SKM-1 treated with dmso at 0.1 percent for 144 hours (cell line): ENCODE measurements at regions not wholly inside any gene's neighbourhood (a gene's known extent, or its start where the extent isn't known, plus 50 kb on each side); places are given as distances from the start of the nearest gene placed in this dataset.

ENCODE experiments used
- DNase-seq: peaks from one replicate; lab custom pipeline; 2025; ENCODE audit not compliant: unreplicated experiment; lab: John Stamatoyannopoulos, UW

- no peak for DNase-seq
Observed at GRCh38 chr10:3415878-3416605, 243.5 kb upstream of the PITRM1 start.

- DNase-seq, result no peak
Observed at GRCh38 chr10:3415038-3415736, 242.6 kb upstream of the PITRM1 start.

GRCh38 chr10:3414667-3415023, 242.1 kb upstream of the PITRM1 start:
- no peak for DNase-seq

GRCh38 chr10:3413937-3414666, 241.5 kb upstream of the PITRM1 start:
- DNase-seq, result no peak

- no peak for DNase-seq
Observed at GRCh38 chr10:3412646-3413045, 240.1 kb upstream of the PITRM1 start.

GRCh38 chr10:3412071-3412582, 239.5 kb upstream of the PITRM1 start:
- no peak for DNase-seq

- no peak for DNase-seq
Observed at GRCh38 chr10:3411044-3411443, 238.5 kb upstream of the PITRM1 start.

- DNase-seq, result no peak
Observed at GRCh38 chr10:3409928-3410327, 237.3 kb upstream of the PITRM1 start.

- no peak for DNase-seq
Observed at GRCh38 chr10:3408603-3409365, 236.2 kb upstream of the PITRM1 start.

- DNase-seq, result no peak
Observed at GRCh38 chr10:3407208-3407607, 234.6 kb upstream of the PITRM1 start.

GRCh38 chr10:3406556-3406955, 234.0 kb upstream of the PITRM1 start:
- no peak for DNase-seq

- DNase-seq, result no peak
Observed at GRCh38 chr10:3404381-3404780, 231.8 kb upstream of the PITRM1 start.

GRCh38 chr10:3402187-3402751, 229.7 kb upstream of the PITRM1 start:
- no peak for DNase-seq

- no peak for DNase-seq
Observed at GRCh38 chr10:3401491-3401938, 228.9 kb upstream of the PITRM1 start.

- DNase-seq, result no peak
Observed at GRCh38 chr10:3400348-3400747, 227.8 kb upstream of the PITRM1 start.

- no peak for DNase-seq
Observed at GRCh38 chr10:3399756-3400155, 227.2 kb upstream of the PITRM1 start.

GRCh38 chr10:3398825-3399646, 226.5 kb upstream of the PITRM1 start:
- no peak for DNase-seq

- DNase-seq, result no peak
Observed at GRCh38 chr10:3397846-3398245, 225.3 kb upstream of the PITRM1 start.

- DNase-seq, result no peak
Observed at GRCh38 chr10:3397231-3397630, 224.6 kb upstream of the PITRM1 start.

GRCh38 chr10:3396116-3396515, 223.5 kb upstream of the PITRM1 start:
- no peak for DNase-seq
